ENCODE measurements at regions not wholly inside any gene's neighbourhood (a gene's known extent, or its start where the extent isn't known, plus 50 kb on each side); places are given as distances from the start of the nearest gene placed in this dataset.

- no peak for DNase-seq
Measured at GRCh38 chr11:112404112-112404511, 143.5 kb upstream of the PLET1 start.

- DNase-seq = no peak
Measured at GRCh38 chr11:112408517-112408916, 147.9 kb upstream of the PLET1 start.

GRCh38 chr11:112410325-112410724 lies 149.7 kb upstream of the PLET1 start:
- peak in 1 of 2 donors; percentile 0 for DNase-seq

GRCh38 chr11:112412383-112412782 lies 151.7 kb upstream of the PLET1 start:
- no peak for DNase-seq

GRCh38 chr11:112417339-112417738 lies 156.7 kb upstream of the PLET1 start:
- no peak for DNase-seq

GRCh38 chr11:112418438-112418837 lies 157.8 kb upstream of the PLET1 start:
- DNase-seq = no peak

- DNase-seq = no peak
Measured at GRCh38 chr11:112421879-112422278, 161.2 kb upstream of the PLET1 start.

GRCh38 chr11:112425121-112425520 lies 164.5 kb upstream of the PLET1 start:
- DNase-seq = no peak

- no peak for DNase-seq
Measured at GRCh38 chr11:112437096-112437495, 176.4 kb upstream of the PLET1 start.

GRCh38 chr11:112439614-112440013 lies 179.0 kb upstream of the PLET1 start:
- no peak for DNase-seq

GRCh38 chr11:112440518-112440917 lies 179.9 kb upstream of the PLET1 start:
- no peak for DNase-seq

GRCh38 chr11:112448168-112448567 lies 187.5 kb upstream of the PLET1 start:
- DNase-seq = no peak

GRCh38 chr11:112448806-112449205 lies 188.1 kb upstream of the PLET1 start:
- DNase-seq = no peak

- no peak for DNase-seq
Measured at GRCh38 chr11:112451250-112451649, 190.6 kb upstream of the PLET1 start.

GRCh38 chr11:112453601-112454577 lies 193.2 kb upstream of the PLET1 start:
- peak; percentile 7 to 65 for DNase-seq

GRCh38 chr11:112454841-112455240 lies 194.2 kb upstream of the PLET1 start:
- no peak for DNase-seq

GRCh38 chr11:112455791-112456190 lies 195.1 kb upstream of the PLET1 start:
- DNase-seq = no peak

- no peak for DNase-seq
Measured at GRCh38 chr11:112457532-112457931, 196.9 kb upstream of the PLET1 start.

- no peak for DNase-seq
Measured at GRCh38 chr11:112459001-112459400, 198.3 kb upstream of the PLET1 start.

- DNase-seq = no peak
Measured at GRCh38 chr11:112460141-112460540, 199.5 kb upstream of the PLET1 start.

GRCh38 chr11:112464949-112465348 lies 204.3 kb upstream of the PLET1 start:
- peak; percentile 7 to 37 for DNase-seq

- DNase-seq = no peak
Measured at GRCh38 chr11:112465433-112466024, 204.9 kb upstream of the PLET1 start.

GRCh38 chr11:112467721-112468120 lies 207.1 kb upstream of the PLET1 start:
- no peak for DNase-seq

- no peak for DNase-seq
Measured at GRCh38 chr11:112469376-112469775, 208.7 kb upstream of the PLET1 start.
